CD14-positive monocyte (primary cell): ENCODE measurements at regions not wholly inside any gene's neighbourhood (a gene's known extent, or its start where the extent isn't known, plus 50 kb on each side); places are given as distances from the start of the nearest gene placed in this dataset.

Source experiments
- DNase-seq, 3 donors: peaks; one replicate each; pipeline ENCODE4 v3.0.0-alpha.2; 2011 to 2022
- H2AFZ ChIP-seq: 2 replicates; pipeline ENCODE4 v1.6.0; 2012; ENCODE audit warnings: mild to moderate bottlenecking, low read depth, low read length, inconsistent platforms; ENCODE audit not compliant: insufficient read depth, poor library complexity, severe bottlenecking
- H3K27ac ChIP-seq, 2 donors: 1 replicate in 1 of 2; 2 replicates in 1 of 2; pipeline ENCODE4 v1.5.1; 2012 to 2013; ENCODE audit warnings: low read length in 2 of 2, control low read depth in 1 of 2, inconsistent platforms in 1 of 2, low read depth in 1 of 2, mild to moderate bottlenecking in 1 of 2
- H3K27me3 ChIP-seq, 2 donors: one replicate each; pipeline versions ENCODE4 v1.6.0 to v1.6.1; 2011 to 2013; ENCODE audit warnings: low read length in 2 of 2; ENCODE audit not compliant: control insufficient read depth in 2 of 2, insufficient read depth in 2 of 2
- H3K36me3 ChIP-seq, 2 donors: replicated peaks in 1 of 2; 1 replicate in 1 of 2; 2 replicates in 1 of 2; pipeline versions ENCODE4 v1.5.1 to v1.6.1; 2012 to 2013; ENCODE audit warnings: low read length in 2 of 2, control low read depth in 1 of 2, inconsistent platforms in 1 of 2, mild to moderate bottlenecking in 1 of 2; ENCODE audit not compliant: insufficient read depth in 2 of 2, control insufficient read depth in 1 of 2
- H3K4me1 ChIP-seq, 2 donors: 1 replicate in 1 of 2; 2 replicates in 1 of 2; pipeline versions ENCODE4 v1.5.1 to v1.6.1; 2012 to 2013; ENCODE audit warnings: low read length in 2 of 2, control low read depth in 1 of 2, inconsistent platforms in 1 of 2, mild to moderate bottlenecking in 1 of 2, moderate library complexity in 1 of 2; ENCODE audit not compliant: insufficient read depth in 2 of 2, control insufficient read depth in 1 of 2
- H3K4me2 ChIP-seq: replicated peaks from 2 replicates; pipeline ENCODE3; 2012; ENCODE audit warnings: low read length, moderate library complexity, mild to moderate bottlenecking; ENCODE audit not compliant: poor library complexity, severe bottlenecking; ENCODE audit errors: extremely low read depth
- H3K4me3 ChIP-seq, 3 experiments: fragments of 200-600 bp in 1 of 3; sonication (generic) in 1 of 3; replicated peaks in 1 of 3; 1 replicate in 2 of 3; 2 replicates in 1 of 3; pipeline ENCODE4 v1.5.1; 2011 to 2013; ENCODE audit warnings: low read length in 3 of 3, mild to moderate bottlenecking in 3 of 3, control low read depth in 2 of 3, low read depth in 2 of 3, inconsistent platforms in 1 of 3, moderate library complexity in 1 of 3
- H3K79me2 ChIP-seq: 2 replicates; pipeline ENCODE4 v1.6.0; 2012; ENCODE audit warnings: mild to moderate bottlenecking, control low read depth, inconsistent platforms, low read length, moderate library complexity; ENCODE audit not compliant: insufficient read depth
- H3K9ac ChIP-seq: 2 replicates; pipeline ENCODE4 v1.6.0; 2017; ENCODE audit warnings: low read length, mild to moderate bottlenecking; ENCODE audit not compliant: insufficient read depth, poor library complexity, severe bottlenecking
- H3K9me3 ChIP-seq, 2 donors: replicated peaks in 1 of 2; 1 replicate in 1 of 2; 2 replicates in 1 of 2; pipeline versions ENCODE4 v1.5.1 to v1.6.1; 2012 to 2013; ENCODE audit warnings: low read length in 2 of 2, control low read depth in 1 of 2; ENCODE audit not compliant: control insufficient read depth in 1 of 2, insufficient read depth in 1 of 2
- H4K20me1 ChIP-seq: 2 replicates; pipeline ENCODE4 v1.6.0; 2012; ENCODE audit warnings: mild to moderate bottlenecking, low read length, control low read depth, moderate library complexity; ENCODE audit not compliant: insufficient read depth
- H3K27ac Mint-ChIP-seq, 7 donors: one replicate each; pipeline ENCODE4 v1.8.0; 2020; ENCODE audit warnings: mild to moderate bottlenecking in 7 of 7, mixed read lengths in 7 of 7, moderate library complexity in 6 of 7, inconsistent platforms in 2 of 7
- H3K27me3 Mint-ChIP-seq, 3 donors: one replicate each; pipeline ENCODE4 v1.8.0; 2021 to 2022; ENCODE audit warnings: low read depth in 3 of 3, mild to moderate bottlenecking in 3 of 3, mixed read lengths in 3 of 3, moderate library complexity in 3 of 3, inconsistent platforms in 1 of 3
- H3K36me3 Mint-ChIP-seq, 2 donors: one replicate each; pipeline ENCODE4 v1.8.0; 2020; ENCODE audit warnings: mixed read lengths in 2 of 2, inconsistent platforms in 1 of 2, mild to moderate bottlenecking in 1 of 2
- H3K4me1 Mint-ChIP-seq: one replicate; pipeline ENCODE4 v1.8.0; 2020; ENCODE audit warnings: mild to moderate bottlenecking, mixed read lengths
- H3K4me3 Mint-ChIP-seq, 2 donors: one replicate each; pipeline ENCODE4 v1.8.0; 2020; ENCODE audit warnings: mild to moderate bottlenecking in 2 of 2, mixed read lengths in 2 of 2, moderate library complexity in 1 of 2
- H3K9me3 Mint-ChIP-seq, 7 donors: one replicate each; pipeline ENCODE4 v1.8.0; 2020 to 2022; ENCODE audit warnings: mixed read lengths in 7 of 7, mild to moderate bottlenecking in 6 of 7, moderate library complexity in 6 of 7, inconsistent platforms in 2 of 7
- CTCF ChIP-seq: fragments of 200-600 bp; IDR thresholded peaks from one replicate; pipeline ENCODE4 v1.8.0; 2022; ENCODE audit warnings: antibody characterized with exemption, mild to moderate bottlenecking
- WGBS: methylation state at CpG from one replicate; pipeline ENCODE4 v1.1.5; 2013; ENCODE audit warnings: missing lambda C conversion rate; ENCODE audit not compliant: insufficient coverage; 5-methylcytosine and 5-hydroxymethylcytosine counted together
- intact Hi-C, 2 donors: fragments of 100-400 bp; cut with micrococcal nuclease; formaldehyde crosslinking; loops; one replicate each; pipeline versions ENCODE4 v1.15.0 to v1.15.1; 2023

- H3K27ac Mint-ChIP-seq, result no peak overlapping the region
- Histone ChIP-seq H3K4me3 (no peak overlapping the region), H3K9ac (no peak overlapping the region), H3K4me2 (no peak overlapping the region), H3K36me3 (no peaks in the 10 kb centered on the region), H3K27ac (no peak overlapping the region), H2AFZ (no peak overlapping the region), H3K4me1 (peaks cover 0 to 2% of the 10 kb centered on the region in 2 donors), H4K20me1 (no peaks in the 10 kb centered on the region), H3K27me3 (no peaks in the 10 kb centered on the region), H3K79me2 (no peaks in the 10 kb centered on the region), H3K9me3 (no peaks in the 10 kb centered on the region)
- DNase-seq, result no peak
- H3K27me3 Mint-ChIP-seq, result no peaks in the 10 kb centered on the region
- WGBS, result 80% methylated on average over 1 of the region's 8 CpGs
- intact Hi-C loops, result no loop called here
- no peak for TF ChIP-seq CTCF
- H3K4me1 Mint-ChIP-seq, result peaks cover 7% of the 10 kb centered on the region
- no peaks in the 10 kb centered on the region for H3K9me3 Mint-ChIP-seq
- H3K4me3 Mint-ChIP-seq, result no peak overlapping the region
- H3K36me3 Mint-ChIP-seq, result no peaks in the 10 kb centered on the region
These were observed 384.0 kb upstream of the KCNMB2 start for GRCh38 chr3:178152031-178152806.

GRCh38 chr3:178152988-178153387, 383.2 kb upstream of the KCNMB2 start:
- H3K27ac ChIP-seq, result no peak overlapping the region
- Mint-ChIP-seq H3K9me3 (no peaks in the 10 kb centered on the region), H3K27me3 (no peaks in the 10 kb centered on the region), H3K36me3 (no peaks in the 10 kb centered on the region), H3K4me3 (no peak overlapping the region), H3K27ac (no peak overlapping the region), H3K4me1 (peaks cover 7% of the 10 kb centered on the region)
- H4K20me1 ChIP-seq, result no peaks in the 10 kb centered on the region
- H3K4me2 ChIP-seq, result no peak overlapping the region
- no peaks in the 10 kb centered on the region for H3K79me2 ChIP-seq
- H3K4me1 ChIP-seq, result peaks cover 0 to 2% of the 10 kb centered on the region in 2 donors
- no peaks in the 10 kb centered on the region for H3K9me3 ChIP-seq
- H3K27me3 ChIP-seq, result no peaks in the 10 kb centered on the region
- intact Hi-C loops, result no loop called here
- no peak overlapping the region for H3K9ac ChIP-seq
- DNase-seq, result no peak
- no peak overlapping the region for H3K4me3 ChIP-seq
- H2AFZ ChIP-seq, result no peak overlapping the region
- TF ChIP-seq CTCF, result no peak
- no peaks in the 10 kb centered on the region for H3K36me3 ChIP-seq
